Prostate gland (tissue), 2 donors: ENCODE measurements at regions not wholly inside any gene's neighbourhood (a gene's known extent, or its start where the extent isn't known, plus 50 kb on each side); places are given as distances from the start of the nearest gene placed in this dataset.

Experiments
- DNase-seq: peaks from one replicate; pipeline ENCODE4 v3.0.0-alpha.2; 2019; ENCODE audit warnings: low spot score
- H3K27ac ChIP-seq, 2 donors: fragments of 200-600 bp; sonication (generic); 2 replicates each; pipeline ENCODE4 v1.5.1; 2017 to 2019
- H3K27me3 ChIP-seq: fragments of 200-600 bp; sonication (generic); replicated peaks from 2 replicates; pipeline ENCODE4 v1.5.1; 2019; ENCODE audit not compliant: insufficient read depth
- H3K36me3 ChIP-seq, 2 donors: fragments of 200-600 bp; sonication (generic); 1 replicate in 1 of 2; 2 replicates in 1 of 2; pipeline versions ENCODE4 v1.5.1 to v1.8.1; 2017 to 2019
- H3K4me1 ChIP-seq: fragments of 200-600 bp; sonication (generic); replicated peaks from 2 replicates; pipeline ENCODE4 v1.5.1; 2019
- H3K4me3 ChIP-seq, 2 donors: fragments of 200-600 bp; sonication (generic); 2 replicates each; pipeline ENCODE4 v1.5.1; 2017 to 2019
- H3K9me3 ChIP-seq: fragments of 200-600 bp; sonication (generic); 2 replicates; pipeline ENCODE4 v1.5.1; 2017
- POLR2A ChIP-seq: fragments of 450-650 bp; IDR thresholded peaks from one replicate; pipeline ENCODE4 v1.6.1; 2016; ENCODE audit warnings: antibody characterized with exemption, mild to moderate bottlenecking
- POLR2AphosphoS5 ChIP-seq: sonication (generic); formaldehyde crosslinking; IDR thresholded peaks from one replicate; pipeline ENCODE4 v1.6.1; 2017; ENCODE audit warnings: antibody characterized with exemption
- WGBS: methylation state at CpG from one replicate; pipeline ENCODE4 v1.1.5; 2018; 5-methylcytosine and 5-hydroxymethylcytosine counted together
- intact Hi-C: fragments of 100-400 bp; cut with DNase I; formaldehyde crosslinking; loops from one replicate; pipeline ENCODE4 v1.14.2; 2022
- TF ChIP-seq, protein P1 (sequence below), 4 experiments: fragments of 200-600 bp in 2 of 4; fragments of 450-650 bp in 2 of 4; sonication (generic) in 2 of 4; IDR thresholded peaks; 1 replicate in 3 of 4; 2 replicates in 1 of 4; pipeline ENCODE4 v1.5.1; 2016 to 2019; ENCODE audit warnings: antibody characterized with exemption in 4 of 4, mild to moderate bottlenecking in 2 of 4, moderate library complexity in 2 of 4

- H3K27me3 ChIP-seq: no peaks in the 10 kb centered on the region
- no peaks in the 10 kb centered on the region for H3K36me3 ChIP-seq
- TF ChIP-seq, protein P1, sequence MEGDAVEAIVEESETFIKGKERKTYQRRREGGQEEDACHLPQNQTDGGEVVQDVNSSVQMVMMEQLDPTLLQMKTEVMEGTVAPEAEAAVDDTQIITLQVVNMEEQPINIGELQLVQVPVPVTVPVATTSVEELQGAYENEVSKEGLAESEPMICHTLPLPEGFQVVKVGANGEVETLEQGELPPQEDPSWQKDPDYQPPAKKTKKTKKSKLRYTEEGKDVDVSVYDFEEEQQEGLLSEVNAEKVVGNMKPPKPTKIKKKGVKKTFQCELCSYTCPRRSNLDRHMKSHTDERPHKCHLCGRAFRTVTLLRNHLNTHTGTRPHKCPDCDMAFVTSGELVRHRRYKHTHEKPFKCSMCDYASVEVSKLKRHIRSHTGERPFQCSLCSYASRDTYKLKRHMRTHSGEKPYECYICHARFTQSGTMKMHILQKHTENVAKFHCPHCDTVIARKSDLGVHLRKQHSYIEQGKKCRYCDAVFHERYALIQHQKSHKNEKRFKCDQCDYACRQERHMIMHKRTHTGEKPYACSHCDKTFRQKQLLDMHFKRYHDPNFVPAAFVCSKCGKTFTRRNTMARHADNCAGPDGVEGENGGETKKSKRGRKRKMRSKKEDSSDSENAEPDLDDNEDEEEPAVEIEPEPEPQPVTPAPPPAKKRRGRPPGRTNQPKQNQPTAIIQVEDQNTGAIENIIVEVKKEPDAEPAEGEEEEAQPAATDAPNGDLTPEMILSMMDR (IDR thresholded peaks at IDR 0.05): no peak
- TF ChIP-seq POLR2A: no peak
- no peak for TF ChIP-seq POLR2AphosphoS5
- no peak overlapping the region for H3K27ac ChIP-seq
- no peak overlapping the region for H3K4me3 ChIP-seq
- intact Hi-C loops: no loop called here
- H3K9me3 ChIP-seq: no peaks in the 10 kb centered on the region
- no peak for DNase-seq
- H3K4me1 ChIP-seq: no peaks in the 10 kb centered on the region
- WGBS: 56% methylated on average over 3 of the region's 3 CpGs
These were observed 106.8 kb downstream of the LACC1 start for GRCh38 chr13:43986421-43986981.

GRCh38 chr13:43988302-43988701 lies 108.6 kb downstream of the LACC1 start:
- TF ChIP-seq, protein P1 (IDR thresholded peaks at IDR 0.05): no peak
- no peak for TF ChIP-seq POLR2A
- no peak for TF ChIP-seq POLR2AphosphoS5
- H3K36me3 ChIP-seq: no peaks in the 10 kb centered on the region
- no peaks in the 10 kb centered on the region for H3K9me3 ChIP-seq
- WGBS: 29% methylated on average over 1 of the region's 1 CpG
- H3K4me3 ChIP-seq: no peak overlapping the region
- intact Hi-C loops: no loop called here
- H3K27me3 ChIP-seq: no peaks in the 10 kb centered on the region
- no peaks in the 10 kb centered on the region for H3K4me1 ChIP-seq
- H3K27ac ChIP-seq: no peak overlapping the region
- no peak for DNase-seq

GRCh38 chr13:43990021-43990420 lies 110.3 kb downstream of the LACC1 start:
- Histone ChIP-seq H3K36me3 (no peaks in the 10 kb centered on the region), H3K27me3 (no peaks in the 10 kb centered on the region), H3K27ac (no peak overlapping the region), H3K4me1 (no peaks in the 10 kb centered on the region), H3K9me3 (no peaks in the 10 kb centered on the region), H3K4me3 (no peak overlapping the region)
- no peak for TF ChIP-seq POLR2A
- no peak for TF ChIP-seq POLR2AphosphoS5
- TF ChIP-seq, protein P1 (IDR thresholded peaks at IDR 0.05): no peak
- 95% methylated on average over 5 of the region's 5 CpGs for WGBS
- intact Hi-C loops: no loop called here
- no peak for DNase-seq

GRCh38 chr13:43990829-43991228 lies 111.1 kb downstream of the LACC1 start:
- no peak overlapping the region for H3K27ac ChIP-seq
- no peaks in the 10 kb centered on the region for H3K4me1 ChIP-seq
- no peaks in the 10 kb centered on the region for H3K27me3 ChIP-seq
- H3K9me3 ChIP-seq: no peaks in the 10 kb centered on the region
- DNase-seq: no peak
- intact Hi-C loops: no loop called here
- H3K4me3 ChIP-seq: no peak overlapping the region
- 79% methylated on average over 3 of the region's 3 CpGs for WGBS
- TF ChIP-seq, protein P1 (IDR thresholded peaks at IDR 0.05): no peak
- no peak for TF ChIP-seq POLR2AphosphoS5
- TF ChIP-seq POLR2A: no peak
- no peaks in the 10 kb centered on the region for H3K36me3 ChIP-seq

DNA sequence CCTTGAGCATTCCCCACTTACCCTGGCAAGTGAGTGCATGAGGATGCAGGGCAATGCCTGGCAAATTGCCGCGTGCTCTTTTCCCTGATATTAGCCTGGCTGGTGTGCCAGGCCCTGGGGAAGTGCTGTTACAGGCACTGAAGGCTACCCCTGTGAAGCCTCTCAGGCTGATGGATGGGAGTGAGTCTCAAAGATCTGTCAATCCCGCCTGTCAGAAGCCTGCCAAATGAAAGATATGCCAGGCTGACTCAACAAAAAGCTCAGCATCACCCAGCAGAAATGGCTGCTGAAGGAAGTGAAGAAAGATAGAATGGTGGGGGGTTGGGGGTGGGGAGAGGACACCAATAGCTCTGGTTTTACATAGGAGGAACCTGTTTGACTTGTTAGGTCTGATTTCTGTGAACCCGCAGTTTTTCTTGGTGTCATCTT lies 112.1 kb downstream of the LACC1 start:
- H3K4me3 ChIP-seq: no peak overlapping the region
- TF ChIP-seq POLR2A (no peak), POLR2AphosphoS5 (no peak)
- TF ChIP-seq, protein P1 (IDR thresholded peaks at IDR 0.05): no peak
- no peak overlapping the region for H3K27ac ChIP-seq
- DNase-seq: no peak
- no peaks in the 10 kb centered on the region for H3K4me1 ChIP-seq
- no peaks in the 10 kb centered on the region for H3K27me3 ChIP-seq
- intact Hi-C loops: no loop called here
- H3K36me3 ChIP-seq: no peaks in the 10 kb centered on the region
- no peaks in the 10 kb centered on the region for H3K9me3 ChIP-seq
- WGBS: 63% methylated on average over 4 of the region's 4 CpGs
